HG02938 (cell line): ENCODE measurements at regions not wholly inside any gene's neighbourhood (a gene's known extent, or its start where the extent isn't known, plus 50 kb on each side); places are given as distances from the start of the nearest gene placed in this dataset.
"Not testable (repeated sequence)": the region's sequence is repeated elsewhere in the genome, so short reads cannot be mapped to it uniquely, and the experiment has no call there.

Source experiments
- ATAC-seq: cut with Tn5 transposase; IDR thresholded peaks from one replicate; pipeline ENCODE4 v1.9.1; 2021; ENCODE audit warnings: mild to moderate bottlenecking, moderate library complexity; ENCODE audit not compliant: unreplicated experiment

GRCh38 chr3:29171043-29171990 lies 109.6 kb upstream of the RBMS3 start:
- ATAC-seq, result no peak

DNA sequence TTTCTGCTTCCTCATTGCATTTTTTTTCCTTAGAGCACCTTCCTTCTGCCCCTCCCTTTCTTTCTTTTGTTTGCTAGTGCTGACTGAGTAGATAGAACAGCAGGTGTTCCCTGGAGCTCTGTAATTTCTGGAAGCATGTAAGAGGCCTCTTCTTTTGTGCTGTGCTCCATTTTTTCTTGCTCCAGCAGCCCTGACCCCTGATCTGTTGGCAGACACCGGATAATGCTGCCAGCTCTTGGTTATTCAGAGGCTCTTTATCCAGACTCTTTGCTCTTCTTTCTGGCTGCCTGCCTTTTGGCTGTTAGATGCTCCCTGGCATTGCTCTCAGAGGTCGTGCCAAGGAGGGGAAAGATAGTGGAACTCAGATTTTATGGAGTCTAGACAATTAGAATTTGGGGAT lies 104.4 kb upstream of the RBMS3 start:
- ATAC-seq, result no peak

GRCh38 chr3:29178809-29179793 lies 101.8 kb upstream of the RBMS3 start:
- ATAC-seq, result no peak

DNA sequence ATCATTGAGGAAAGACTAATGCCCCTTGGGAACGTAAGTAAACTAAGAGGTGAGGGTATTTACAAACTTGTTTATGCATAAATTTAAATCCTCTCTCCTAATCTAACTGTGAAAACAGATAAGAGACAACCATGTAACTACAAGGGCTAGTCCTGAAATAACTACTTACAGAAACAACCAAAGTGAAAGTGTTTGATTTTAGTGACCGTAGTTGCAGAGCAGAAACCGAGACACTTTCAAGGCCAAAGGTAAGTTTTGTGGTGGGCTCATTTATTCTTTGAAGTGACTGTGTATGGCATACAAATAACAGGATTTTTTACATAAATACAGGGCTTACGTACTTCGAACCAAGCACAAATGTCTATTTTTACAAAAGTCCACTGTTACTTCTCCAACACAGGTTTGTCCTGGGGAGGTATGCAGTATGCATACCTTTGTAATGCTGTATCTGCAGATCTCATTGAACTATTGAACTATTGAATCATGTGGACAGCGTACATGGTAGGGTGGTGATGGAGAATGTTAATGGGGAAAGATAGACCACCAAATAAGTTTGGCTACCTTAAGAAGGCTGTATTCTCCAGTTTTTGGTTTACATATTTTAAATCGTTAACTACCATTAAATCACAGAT lies 99.6 kb upstream of the RBMS3 start:
- ATAC-seq, result peak; percentile 60

DNA sequence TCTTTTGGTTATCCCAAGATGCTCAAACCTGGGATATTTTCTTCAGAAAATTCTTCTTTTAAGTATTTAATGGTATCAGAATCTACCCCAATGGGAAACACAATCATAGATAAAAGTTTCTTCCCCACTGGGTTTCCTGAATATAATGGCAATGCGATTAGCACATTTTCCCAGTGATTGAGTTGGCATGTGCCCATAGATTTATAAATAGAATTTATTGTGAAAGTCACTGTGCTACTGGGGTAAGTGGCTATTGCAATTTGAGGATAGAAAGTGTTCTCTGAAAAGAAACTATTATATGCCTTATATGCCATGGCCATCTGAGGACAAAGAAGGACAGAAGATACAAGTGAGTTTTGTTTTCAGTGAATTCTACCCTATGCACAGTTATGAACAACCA lies 99.0 kb upstream of the RBMS3 start:
- no peak for ATAC-seq

DNA sequence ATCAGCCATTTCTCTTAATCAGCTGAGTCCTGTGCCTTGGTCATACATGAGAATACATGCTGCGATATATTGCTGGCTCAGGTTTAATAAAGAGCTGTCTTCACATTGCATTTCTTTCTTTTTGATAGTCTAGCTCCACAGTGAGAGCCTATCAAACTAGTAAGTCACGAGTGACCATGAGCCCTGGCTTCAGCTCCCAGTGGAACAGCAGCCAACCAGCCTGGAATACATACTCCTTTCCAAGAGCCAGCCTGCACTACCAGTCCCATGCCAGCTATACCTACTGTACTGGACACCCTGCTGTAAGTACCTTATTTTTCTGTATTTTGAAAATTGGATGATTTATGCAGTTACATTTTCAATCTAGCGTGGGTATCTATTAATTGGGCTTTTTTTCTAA lies 98.0 kb upstream of the RBMS3 start:
- ATAC-seq, result not testable (repeated sequence)

GRCh38 chr3:29183346-29184087 lies 97.4 kb upstream of the RBMS3 start:
- ATAC-seq, result no peak

- ATAC-seq, result no peak
These were observed 95.2 kb upstream of the RBMS3 start for GRCh38 chr3:29185706-29186105.

DNA sequence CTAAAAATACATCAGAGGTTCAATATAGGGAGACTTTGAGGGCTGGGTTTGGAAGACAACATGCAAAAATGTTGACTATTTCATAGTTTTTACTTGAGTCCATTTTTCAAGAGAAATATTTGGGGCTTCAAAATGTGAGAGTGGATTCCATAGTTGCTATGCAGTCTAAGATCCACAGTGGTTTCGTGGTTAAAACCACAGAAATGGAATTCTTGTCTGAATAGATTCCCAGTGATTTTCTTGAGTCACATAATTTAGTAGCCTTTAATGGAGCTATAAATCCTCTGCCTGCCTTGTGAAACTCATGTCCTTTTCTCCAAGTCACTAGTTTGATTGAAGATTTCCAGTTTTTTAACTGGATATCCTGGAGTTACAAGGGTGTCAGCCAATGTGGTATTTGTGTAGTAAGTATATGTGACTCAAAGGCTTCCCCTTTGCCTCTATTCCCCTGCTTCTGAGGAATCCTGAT lies 94.7 kb upstream of the RBMS3 start:
- ATAC-seq, result no peak

- ATAC-seq, result no peak
These were observed 93.7 kb upstream of the RBMS3 start for GRCh38 chr3:29186982-29187725.

- no peak for ATAC-seq
These were observed 91.5 kb upstream of the RBMS3 start for GRCh38 chr3:29189328-29189727.

- ATAC-seq, result no peak
These were observed 86.7 kb upstream of the RBMS3 start for GRCh38 chr3:29194139-29194538.

- ATAC-seq, result no peak
These were observed 85.8 kb upstream of the RBMS3 start for GRCh38 chr3:29195056-29195455.

DNA sequence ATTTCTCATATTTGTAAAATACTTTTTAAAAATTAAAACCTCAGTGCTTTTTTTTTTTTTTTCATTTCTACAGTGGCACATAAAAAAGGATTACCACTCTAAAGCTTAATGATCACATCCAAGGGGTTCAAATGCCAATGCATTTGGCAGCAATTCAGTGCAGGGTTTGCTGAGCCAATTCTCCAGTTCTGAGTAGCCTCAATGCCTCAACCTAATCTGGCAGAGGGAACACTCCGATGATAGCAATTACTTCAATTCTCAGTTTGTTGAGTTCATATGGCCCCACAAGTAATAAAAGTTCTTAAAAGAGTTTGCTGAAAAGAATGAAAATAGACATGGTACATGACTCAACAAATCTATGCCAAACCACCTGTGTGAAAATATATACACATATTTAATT lies 79.3 kb upstream of the RBMS3 start:
- ATAC-seq, result no peak

- no peak for ATAC-seq
These were observed 78.5 kb upstream of the RBMS3 start for GRCh38 chr3:29202378-29202777.

GRCh38 chr3:29203851-29204250 lies 77.0 kb upstream of the RBMS3 start:
- no peak for ATAC-seq

DNA sequence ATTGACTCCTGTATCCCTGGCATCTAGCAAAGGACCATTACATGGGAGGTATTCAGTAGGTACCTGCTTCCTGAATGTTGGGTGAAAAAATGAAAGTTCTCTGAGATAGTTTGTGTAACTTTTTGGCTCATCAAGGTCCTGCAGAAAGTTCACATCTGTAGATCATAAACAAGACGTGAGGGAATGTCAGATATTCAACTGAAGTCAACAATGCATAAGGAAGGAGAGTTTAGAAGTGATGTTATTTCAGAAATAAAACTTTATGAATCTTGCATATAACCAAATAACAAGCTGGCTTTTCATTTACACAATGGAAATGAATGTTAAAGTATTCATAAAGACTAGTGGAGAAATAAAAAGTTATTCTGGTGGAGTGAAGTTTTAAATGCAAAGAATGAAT lies 73.4 kb upstream of the RBMS3 start:
- no peak for ATAC-seq

DNA sequence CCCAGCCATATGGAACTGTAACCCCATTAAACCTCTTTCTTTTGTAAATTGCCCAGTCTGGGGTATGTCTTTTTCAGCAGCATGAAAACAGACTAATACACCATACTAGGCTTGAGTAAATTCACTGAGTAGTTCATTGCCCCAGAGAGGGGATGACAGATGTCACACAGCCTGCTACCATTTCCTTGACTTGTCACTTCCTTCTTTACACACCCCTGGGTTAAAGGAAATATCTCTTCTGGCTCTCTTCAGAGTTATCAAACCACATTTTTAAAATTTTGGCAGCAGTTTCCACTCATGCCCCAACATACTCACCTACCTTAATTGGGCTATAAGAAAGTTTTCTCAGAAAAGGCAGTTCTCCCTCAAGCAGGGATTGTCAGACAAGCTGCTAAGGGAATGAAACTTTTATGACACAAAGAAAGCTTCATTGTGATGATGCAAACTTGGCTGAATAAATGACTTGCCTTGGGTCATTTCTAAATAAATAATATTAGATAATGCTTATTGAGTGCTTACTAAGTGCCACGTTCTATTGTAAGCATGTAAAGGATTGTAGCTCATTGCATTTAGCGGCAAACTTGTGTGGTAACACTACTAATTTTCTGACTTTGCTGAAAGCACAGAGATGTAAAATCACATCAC lies 68.0 kb upstream of the RBMS3 start:
- ATAC-seq, result no peak

DNA sequence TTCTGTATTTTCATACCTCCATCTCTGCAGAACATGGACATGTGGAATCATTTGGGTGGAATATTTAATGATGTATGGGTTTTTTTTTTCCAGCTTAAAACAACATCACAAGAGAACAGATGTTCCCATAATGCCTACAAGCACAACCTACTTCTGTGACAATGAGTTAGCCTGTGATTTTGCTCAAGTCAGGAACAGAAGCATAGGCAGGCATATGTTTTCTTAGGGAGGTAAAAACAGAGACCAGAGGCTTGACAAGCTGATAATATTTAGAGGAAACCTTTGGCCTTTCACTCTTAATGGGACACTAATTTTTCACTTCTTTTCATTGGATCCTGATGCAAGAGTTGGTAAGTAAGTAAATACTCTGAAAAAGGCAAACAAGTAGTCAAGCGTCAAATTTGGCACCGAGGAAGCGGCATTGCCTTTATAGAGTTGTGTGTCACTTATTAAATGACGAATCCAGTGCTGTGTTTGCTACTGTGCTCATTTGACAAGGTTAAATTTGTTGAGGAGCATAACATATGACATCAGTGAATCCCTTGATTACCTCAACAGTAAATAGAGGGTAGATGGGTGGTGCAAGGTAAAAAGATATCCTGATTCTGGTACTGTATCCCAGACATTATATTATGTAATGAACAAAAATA lies 66.7 kb upstream of the RBMS3 start:
- no peak for ATAC-seq
